GM13977 (cell line): ENCODE measurements at regions not wholly inside any gene's neighbourhood (a gene's known extent, or its start where the extent isn't known, plus 50 kb on each side); places are given as distances from the start of the nearest gene placed in this dataset.

Experiments used
- DNase-seq: peaks from one replicate; pipeline ENCODE4 v3.0.0; 2012; ENCODE audit warnings: low spot score
- CTCF ChIP-seq: IDR thresholded peaks from 2 replicates; pipeline ENCODE4 v1.5.1; 2012; ENCODE audit warnings: mild to moderate bottlenecking, control low read depth; ENCODE audit not compliant: insufficient read depth; ENCODE audit errors: extremely low read depth, missing control alignments
- in situ Hi-C: fragments of 300-500 bp; cut with MboI; formaldehyde crosslinking; loops from one replicate; pipeline ENCODE4 v1.12.0; 2022; ENCODE audit warnings: low sequenced_read_pairs, low pct_unique_long_range_greater_than_20kb, mixed read lengths, inconsistent platforms; ENCODE audit not compliant: unreplicated experiment

GRCh38 chrX:88526385-88526784 lies 220.6 kb upstream of the CPXCR1 start:
- DNase-seq, result no peak
- TF ChIP-seq CTCF, result no peak
- in situ Hi-C loops, result no loop called here

GRCh38 chrX:88558421-88558820 lies 188.6 kb upstream of the CPXCR1 start:
- in situ Hi-C loops, result no loop called here
- no peak for TF ChIP-seq CTCF
- DNase-seq, result no peak

GRCh38 chrX:88560673-88561330 lies 186.2 kb upstream of the CPXCR1 start:
- no peak for DNase-seq
- TF ChIP-seq CTCF, result no peak
- in situ Hi-C loops, result no loop called here

GRCh38 chrX:88584283-88584682 lies 162.7 kb upstream of the CPXCR1 start:
- no peak for TF ChIP-seq CTCF
- in situ Hi-C loops, result no loop called here

GRCh38 chrX:88586317-88586716 lies 160.7 kb upstream of the CPXCR1 start:
- in situ Hi-C loops, result no loop called here
- TF ChIP-seq CTCF, result no peak
- no peak for DNase-seq

More at GRCh38 chrX:88584283-88584682, 162.7 kb upstream of the CPXCR1 start:
- no peak for DNase-seq

GRCh38 chrX:88603237-88603636 lies 143.8 kb upstream of the CPXCR1 start:
- no peak for TF ChIP-seq CTCF
- DNase-seq, result no peak
- in situ Hi-C loops, result no loop called here
